Retinal pigment epithelial cell (primary cell): ENCODE measurements at regions not wholly inside any gene's neighbourhood (a gene's known extent, or its start where the extent isn't known, plus 50 kb on each side); places are given as distances from the start of the nearest gene placed in this dataset.

Source experiments
- DNase-seq: peaks from one replicate; pipeline ENCODE4 v3.0.0-alpha.2; 2010; ENCODE audit warnings: low read depth
- H3K4me3 ChIP-seq: 2 replicates; pipeline ENCODE4 v1.5.1; 2011; ENCODE audit warnings: mild to moderate bottlenecking, low read length, control low read depth, moderate library complexity
- TF ChIP-seq, protein P1 (sequence below): conservative IDR thresholded peaks from 2 replicates; pipeline ENCODE4 v1.5.1; 2011; ENCODE audit warnings: low read depth, low read length, control low read depth, inconsistent platforms

GRCh38 chr1:56266359-56266758 is 313.0 kb downstream of the PLPP3 start:
- no peak for DNase-seq
- TF ChIP-seq, protein P1, sequence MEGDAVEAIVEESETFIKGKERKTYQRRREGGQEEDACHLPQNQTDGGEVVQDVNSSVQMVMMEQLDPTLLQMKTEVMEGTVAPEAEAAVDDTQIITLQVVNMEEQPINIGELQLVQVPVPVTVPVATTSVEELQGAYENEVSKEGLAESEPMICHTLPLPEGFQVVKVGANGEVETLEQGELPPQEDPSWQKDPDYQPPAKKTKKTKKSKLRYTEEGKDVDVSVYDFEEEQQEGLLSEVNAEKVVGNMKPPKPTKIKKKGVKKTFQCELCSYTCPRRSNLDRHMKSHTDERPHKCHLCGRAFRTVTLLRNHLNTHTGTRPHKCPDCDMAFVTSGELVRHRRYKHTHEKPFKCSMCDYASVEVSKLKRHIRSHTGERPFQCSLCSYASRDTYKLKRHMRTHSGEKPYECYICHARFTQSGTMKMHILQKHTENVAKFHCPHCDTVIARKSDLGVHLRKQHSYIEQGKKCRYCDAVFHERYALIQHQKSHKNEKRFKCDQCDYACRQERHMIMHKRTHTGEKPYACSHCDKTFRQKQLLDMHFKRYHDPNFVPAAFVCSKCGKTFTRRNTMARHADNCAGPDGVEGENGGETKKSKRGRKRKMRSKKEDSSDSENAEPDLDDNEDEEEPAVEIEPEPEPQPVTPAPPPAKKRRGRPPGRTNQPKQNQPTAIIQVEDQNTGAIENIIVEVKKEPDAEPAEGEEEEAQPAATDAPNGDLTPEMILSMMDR: no peak
- no peak overlapping the region for H3K4me3 ChIP-seq

GRCh38 chr1:56265216-56265615 is 314.1 kb downstream of the PLPP3 start:
- no peak overlapping the region for H3K4me3 ChIP-seq
- TF ChIP-seq, protein P1: no peak
- no peak for DNase-seq

DNA sequence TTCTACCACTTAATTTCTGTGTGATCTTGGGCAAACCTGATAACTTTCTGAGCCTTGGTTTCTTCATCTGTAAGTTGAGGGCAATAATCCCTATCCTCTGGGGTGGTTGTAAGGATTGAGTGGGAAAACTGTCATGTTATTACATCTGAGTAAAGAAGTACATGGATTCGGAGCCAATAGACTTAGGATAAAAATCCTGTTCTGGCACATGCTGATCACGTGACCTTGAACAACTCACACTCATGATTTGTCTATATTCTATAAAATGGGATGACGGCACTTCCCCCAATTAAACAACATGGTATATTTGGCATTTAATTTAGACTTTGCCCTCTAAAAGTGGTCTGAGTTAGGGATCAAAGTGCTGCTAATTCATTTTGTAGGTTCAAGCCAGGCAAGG is 315.5 kb downstream of the PLPP3 start:
- no peak for DNase-seq
- TF ChIP-seq, protein P1: no peak
- H3K4me3 ChIP-seq: no peak overlapping the region

DNA sequence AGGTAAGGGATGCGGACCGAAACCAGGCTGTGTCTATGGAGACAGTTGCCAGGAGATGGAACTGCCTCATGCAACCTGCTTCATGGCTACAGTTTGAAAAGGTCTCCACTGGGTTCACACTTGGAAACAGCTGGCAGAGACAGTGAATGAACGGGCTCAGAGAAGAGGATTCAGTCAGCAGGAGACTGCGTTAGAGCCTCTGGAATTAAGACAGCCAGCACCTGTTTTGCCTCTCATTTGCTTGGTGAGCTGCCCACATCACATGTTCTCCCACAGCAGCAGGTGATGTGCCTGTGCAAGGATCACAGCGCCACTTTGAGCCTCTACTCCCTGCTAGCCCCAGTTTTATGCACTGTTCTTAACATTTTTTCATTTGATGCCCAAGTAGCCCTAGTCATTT is 321.0 kb downstream of the PLPP3 start:
- DNase-seq: no peak
- TF ChIP-seq, protein P1: no peak
- no peak overlapping the region for H3K4me3 ChIP-seq

- DNase-seq: no peak
- TF ChIP-seq, protein P1: no peak
These were observed 321.6 kb downstream of the PLPP3 start for GRCh38 chr1:56257726-56258125.

DNA sequence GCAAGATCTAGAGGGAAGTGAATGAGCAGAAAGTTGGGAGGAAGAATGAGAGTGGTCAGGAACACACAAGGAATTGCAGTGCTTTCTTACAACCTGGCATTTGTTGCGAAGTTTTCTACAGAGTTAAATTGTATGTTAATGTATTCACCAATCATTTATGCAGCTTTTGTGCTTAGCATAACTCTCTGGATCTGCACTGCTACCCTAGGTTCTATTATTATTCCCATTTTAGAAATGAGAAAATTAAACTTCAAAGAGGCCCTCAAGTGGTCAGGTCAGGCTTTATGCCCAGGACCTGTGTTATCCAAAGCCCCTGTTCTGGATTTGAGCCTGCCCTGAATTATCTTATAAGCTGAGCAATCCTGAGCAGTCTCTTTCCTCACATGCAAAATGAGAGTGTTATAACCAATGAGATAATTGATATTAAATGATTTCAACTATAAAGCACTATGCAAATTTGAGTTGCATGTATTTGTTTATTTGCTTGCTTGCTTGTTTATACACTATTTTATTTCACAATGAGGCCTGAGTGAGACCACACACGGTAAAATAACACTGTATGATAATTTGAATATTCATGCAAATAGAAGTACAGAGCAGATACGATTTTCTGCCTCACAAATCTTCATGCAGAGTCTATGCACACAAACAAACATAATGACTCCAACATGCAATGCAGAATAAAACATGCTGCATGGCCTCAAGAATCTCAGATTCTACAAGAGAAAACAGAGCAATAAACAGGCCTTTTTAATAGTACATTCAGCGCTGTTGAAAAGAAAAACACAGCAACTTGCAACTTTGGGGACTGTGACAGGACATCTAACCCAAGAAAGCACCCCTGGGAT is 323.0 kb downstream of the PLPP3 start:
- DNase-seq: no peak
- TF ChIP-seq, protein P1: no peak
- no peak overlapping the region for H3K4me3 ChIP-seq

More at GRCh38 chr1:56257726-56258125, 321.6 kb downstream of the PLPP3 start:
- no peak overlapping the region for H3K4me3 ChIP-seq

DNA sequence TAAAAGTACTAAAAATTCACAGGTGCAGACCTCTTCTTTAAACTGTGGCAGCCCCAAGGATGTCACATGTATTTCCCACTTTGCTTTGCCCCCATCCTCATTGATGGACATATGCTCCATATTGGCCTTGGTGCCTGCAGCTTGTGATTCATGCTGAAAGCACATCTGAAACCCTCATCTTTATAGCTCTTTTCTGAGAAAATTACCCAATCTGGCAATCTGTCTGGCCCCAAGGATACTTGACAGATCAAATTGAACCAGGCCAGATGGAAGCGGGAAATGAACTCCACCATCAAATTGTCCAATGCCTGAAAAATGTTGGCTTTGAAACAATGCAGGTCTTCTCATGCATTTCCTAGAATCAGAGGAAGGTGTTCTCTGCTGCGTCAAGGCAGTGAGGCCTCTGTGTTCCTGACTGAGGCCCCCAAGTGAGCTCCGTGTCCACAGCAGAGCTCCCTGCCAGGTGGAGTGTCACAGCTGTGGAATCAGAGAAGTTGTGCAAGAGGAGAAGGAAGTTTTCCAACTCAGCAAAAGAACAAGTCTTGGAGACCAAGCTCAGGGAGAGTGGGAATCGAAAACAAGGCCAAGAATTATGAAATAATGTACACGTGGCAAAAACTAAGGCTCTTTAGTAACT is 323.7 kb downstream of the PLPP3 start:
- no peak overlapping the region for H3K4me3 ChIP-seq
- TF ChIP-seq, protein P1: no peak
- no peak for DNase-seq
